CD4-positive, alpha-beta T cell treated with Interleukin-4 for 1 hour (primary cell): ENCODE measurements at regions not wholly inside any gene's neighbourhood (a gene's known extent, or its start where the extent isn't known, plus 50 kb on each side); places are given as distances from the start of the nearest gene placed in this dataset.
"Not testable (repeated sequence)": the region's sequence is repeated elsewhere in the genome, so short reads cannot be mapped to it uniquely, and the experiment has no call there.

Source experiments
- DNase-seq, 2 donors: peaks; one replicate each; pipeline ENCODE4 v3.0.0-alpha.2; 2020 to 2022

DNA sequence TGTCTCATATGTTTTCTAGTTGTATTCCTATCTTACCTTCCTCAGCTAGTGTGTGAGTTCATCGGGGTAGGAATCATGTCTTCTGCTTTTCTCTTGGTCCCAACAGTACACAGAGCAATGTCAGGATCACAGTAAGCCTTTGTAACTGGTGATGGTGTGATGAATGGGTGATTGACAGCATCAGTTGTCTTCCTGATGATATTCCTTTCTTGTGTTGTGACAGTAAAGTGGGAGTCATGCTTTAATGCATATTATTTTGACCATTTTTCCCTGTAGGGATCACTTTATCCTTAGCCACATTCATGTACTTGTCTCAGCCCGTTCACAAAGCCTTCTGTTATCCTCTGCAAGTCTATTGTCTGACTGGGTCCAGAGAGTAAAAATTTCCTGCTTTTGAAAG, 501.7 kb downstream of the UTRN start:
- no peak for DNase-seq

DNA sequence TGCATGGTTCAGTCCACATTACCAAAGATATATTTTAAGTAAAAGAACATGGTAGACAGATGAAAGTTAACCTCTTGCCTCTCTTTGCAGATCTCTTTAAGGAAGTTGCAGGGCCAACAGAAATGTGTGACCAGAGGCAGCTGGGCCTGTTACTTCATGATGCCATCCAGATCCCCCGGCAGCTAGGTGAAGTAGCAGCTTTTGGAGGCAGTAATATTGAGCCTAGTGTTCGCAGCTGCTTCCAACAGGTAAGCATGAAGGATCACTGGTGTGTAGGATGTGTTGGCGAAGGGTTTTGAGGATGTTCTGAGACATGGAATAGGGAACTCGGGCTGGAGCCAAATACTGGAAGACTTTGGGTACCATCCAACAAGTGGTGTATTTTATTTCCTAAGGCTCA, 508.6 kb downstream of the UTRN start:
- no peak for DNase-seq

- not testable (repeated sequence) for DNase-seq
Measured at GRCh38 chr6:144795022-144795421, 509.9 kb downstream of the UTRN start.

- no peak for DNase-seq
Measured at GRCh38 chr6:144796070-144796469, 510.9 kb downstream of the UTRN start.

DNA sequence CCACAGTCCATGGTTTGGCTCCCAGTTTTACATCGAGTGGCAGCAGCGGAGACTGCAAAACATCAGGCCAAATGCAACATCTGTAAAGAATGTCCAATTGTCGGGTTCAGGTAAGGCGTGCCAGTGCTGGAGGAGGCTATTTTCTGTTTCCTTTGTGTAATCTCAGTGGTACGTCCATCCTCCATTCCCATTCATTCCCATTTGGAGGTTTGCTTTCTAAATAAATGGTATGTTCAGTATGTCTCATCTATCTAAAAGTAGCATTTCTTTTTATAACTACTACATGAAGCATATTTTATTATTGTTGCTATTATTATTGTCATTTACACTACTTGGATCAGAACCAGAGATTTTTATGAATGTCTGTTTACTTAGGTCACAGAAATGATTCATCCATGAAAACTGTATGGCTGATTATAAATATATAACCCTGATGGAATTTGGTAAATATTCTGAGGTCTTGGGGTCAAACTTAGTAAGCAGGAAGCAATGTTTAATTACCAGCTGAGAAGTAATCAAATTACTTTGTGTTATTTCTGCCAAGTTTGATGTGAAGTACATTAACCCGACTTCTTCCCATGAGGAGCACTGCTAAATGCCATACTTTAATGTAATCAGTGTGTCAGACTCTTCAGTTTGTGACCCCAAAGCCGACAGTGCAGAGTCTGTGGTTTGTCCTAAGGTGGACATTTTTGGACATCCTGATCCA, 512.9 kb downstream of the UTRN start:
- DNase-seq, result no peak

- DNase-seq, result no peak
Measured at GRCh38 chr6:144804246-144804790, 519.2 kb downstream of the UTRN start.

DNA sequence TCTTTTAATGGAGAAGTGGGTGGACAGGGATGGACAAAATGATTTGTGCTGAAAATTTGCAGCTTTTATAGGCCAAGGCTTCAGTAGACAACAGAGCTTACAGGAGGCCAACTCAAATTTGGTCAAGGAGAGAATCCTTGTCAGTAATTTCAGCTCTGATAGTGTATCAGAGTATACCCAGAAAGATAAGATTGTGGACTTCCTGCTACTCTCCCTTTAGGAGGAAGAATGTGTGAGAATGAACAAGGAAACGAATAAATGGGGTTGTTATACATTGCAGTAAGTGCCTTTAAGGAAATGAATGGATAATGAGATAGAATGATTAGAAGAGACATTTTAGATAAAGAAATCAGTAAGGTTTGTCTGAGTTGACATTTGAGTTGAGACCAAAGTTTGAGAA, 519.9 kb downstream of the UTRN start:
- no peak for DNase-seq

DNA sequence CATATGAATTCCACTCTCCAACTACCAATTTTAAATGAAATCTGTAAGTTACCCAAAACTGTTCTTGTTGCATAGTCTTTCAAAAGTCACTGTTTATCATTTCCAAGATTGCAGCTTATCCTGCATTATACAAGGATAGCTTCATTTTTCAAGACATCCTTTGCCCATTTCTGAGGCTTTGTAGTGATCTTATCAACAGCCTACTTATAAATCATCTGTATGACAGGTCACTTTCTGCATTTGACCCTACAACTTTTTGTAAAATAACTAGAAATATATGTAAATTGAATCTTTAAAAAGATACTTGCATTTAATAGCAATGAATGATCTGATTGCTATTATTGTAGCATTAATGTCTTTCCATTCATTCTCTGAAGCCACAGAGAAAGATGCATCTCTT, 521.1 kb downstream of the UTRN start:
- DNase-seq, result no peak

DNA sequence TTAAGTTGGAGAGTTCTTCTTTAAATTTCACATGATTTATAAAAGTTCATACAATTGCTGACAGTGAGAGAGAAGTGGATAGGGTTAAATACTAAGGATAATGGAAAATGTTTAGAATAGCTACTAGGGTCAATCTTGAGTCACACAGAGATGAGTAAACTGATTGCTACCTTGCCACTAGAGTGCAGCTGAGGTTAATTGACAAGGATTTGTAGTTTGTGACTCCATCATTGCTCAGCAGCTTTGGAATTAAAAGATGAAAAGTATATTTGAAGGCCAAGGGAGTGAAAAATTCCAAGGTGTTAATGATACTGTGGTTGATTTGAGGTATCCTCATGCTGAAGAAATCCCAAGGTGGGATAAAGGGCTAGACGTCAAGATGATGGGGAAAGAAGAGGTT, 524.0 kb downstream of the UTRN start:
- DNase-seq, result no peak

DNA sequence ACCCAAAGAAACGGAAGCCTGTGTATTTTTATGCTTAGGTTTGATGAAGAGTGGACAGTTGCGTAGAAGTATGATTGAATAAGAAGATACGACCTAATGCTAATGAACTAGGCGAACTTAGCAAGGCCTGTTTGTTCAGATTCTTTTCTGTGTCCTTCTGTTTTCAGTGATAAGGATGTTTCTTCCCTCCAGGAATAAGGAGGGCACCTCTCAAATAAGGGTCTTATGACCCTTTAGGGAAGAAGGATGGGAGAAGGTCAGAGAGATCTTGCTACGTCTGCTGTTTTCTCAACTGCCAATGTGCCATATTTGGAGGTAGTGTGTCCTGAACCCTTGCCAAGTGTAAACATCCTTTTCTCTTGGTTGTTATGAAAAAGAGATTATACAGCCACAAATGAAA, 524.8 kb downstream of the UTRN start:
- DNase-seq, result no peak

- no peak for DNase-seq
Measured at GRCh38 chr6:144811140-144811539, 526.0 kb downstream of the UTRN start.

GRCh38 chr6:144816936-144817335, 531.8 kb downstream of the UTRN start:
- DNase-seq, result no peak

- no peak for DNase-seq
Measured at GRCh38 chr6:144820270-144820669, 535.1 kb downstream of the UTRN start.

GRCh38 chr6:144823131-144823530, 538.0 kb downstream of the UTRN start:
- no peak for DNase-seq

- no peak for DNase-seq
Measured at GRCh38 chr6:144824018-144824417, 538.9 kb downstream of the UTRN start.

GRCh38 chr6:144834426-144835038, 549.4 kb downstream of the UTRN start:
- DNase-seq, result no peak

DNA sequence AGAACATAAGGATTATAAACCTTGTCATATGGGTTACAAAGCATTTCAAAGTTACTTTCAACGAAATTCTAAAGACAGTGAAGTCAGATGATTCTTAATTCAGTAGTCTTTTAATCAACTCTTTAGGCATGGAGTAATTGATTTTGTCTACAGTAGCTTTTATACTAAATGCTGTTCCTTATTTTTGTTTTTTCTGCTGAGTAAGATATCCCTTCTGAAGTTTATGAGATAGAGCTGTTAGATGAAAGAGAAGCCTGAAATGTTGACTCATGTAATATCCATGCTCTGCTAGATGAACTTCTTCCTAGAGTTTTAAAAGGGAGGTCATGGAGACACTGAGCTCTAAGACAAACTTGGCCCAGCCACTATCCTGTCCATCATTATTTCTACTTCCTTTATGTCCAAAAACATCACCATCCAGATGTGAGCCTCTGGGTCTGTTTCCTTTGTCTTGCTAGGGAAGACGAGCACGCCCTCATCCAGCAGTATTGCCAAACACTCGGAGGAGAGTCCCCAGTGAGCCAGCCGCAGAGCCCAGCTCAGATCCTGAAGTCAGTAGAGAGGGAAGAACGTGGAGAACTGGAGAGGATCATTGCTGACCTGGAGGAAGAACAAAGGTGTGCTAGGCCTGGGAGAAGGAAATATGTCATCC, 550.3 kb downstream of the UTRN start:
- no peak for DNase-seq

DNA sequence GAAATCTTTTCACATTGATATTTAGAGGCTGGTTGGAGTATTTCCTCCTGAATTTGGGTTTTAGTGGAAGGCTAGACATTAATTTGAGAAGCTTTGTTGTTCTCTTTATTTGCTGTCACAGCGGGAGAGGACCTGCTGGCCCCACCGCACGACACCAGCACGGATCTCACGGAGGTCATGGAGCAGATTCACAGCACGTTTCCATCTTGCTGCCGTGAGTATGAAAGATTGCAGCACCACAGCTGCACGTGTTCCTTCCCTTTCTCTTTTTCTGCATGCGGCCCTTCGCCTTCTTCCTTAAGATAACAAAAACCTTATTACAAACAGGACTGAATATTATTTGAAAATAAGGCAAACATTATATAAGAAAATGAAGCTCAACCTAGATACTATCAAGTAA, 555.5 kb downstream of the UTRN start:
- no peak for DNase-seq

GRCh38 chr6:144843701-144844100, 558.6 kb downstream of the UTRN start:
- no peak for DNase-seq

DNA sequence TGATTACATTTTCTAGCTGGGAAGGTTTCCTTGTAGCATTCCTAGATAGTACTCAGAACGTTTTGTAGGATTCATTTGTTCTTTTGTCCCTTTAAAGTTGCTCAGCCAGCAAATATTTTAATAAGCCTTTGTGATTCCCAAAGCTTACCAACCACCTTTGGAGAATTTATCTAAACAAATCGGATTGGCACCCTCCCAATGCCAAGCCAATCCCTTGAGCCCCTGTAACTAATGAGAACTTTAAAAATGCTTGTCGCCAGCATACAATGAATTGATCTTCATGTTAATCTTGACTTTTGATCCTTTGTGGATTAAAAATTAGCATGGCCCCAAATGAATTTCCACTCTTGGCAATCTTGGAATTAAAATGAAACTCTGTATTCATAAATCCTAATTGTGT, 559.5 kb downstream of the UTRN start:
- no peak for DNase-seq

DNA sequence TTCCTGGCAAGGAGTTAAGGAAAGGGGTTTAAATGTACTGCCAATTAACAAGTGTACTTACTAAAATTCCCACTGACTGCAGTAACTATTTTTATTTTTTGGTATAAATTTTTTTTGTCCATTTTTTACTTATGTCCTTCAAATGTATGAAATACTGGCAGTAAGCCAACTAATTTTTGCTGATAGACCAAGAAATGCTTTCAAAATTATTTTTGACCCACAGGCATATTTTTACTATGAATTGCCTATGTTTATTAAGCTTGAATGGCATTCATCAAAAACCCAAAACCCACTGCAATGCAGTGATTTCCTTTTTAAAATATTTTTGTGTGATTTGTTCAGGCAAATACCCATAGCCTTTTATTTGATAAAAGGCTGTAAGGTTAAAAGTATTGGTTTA, 560.1 kb downstream of the UTRN start:
- no peak for DNase-seq

DNA sequence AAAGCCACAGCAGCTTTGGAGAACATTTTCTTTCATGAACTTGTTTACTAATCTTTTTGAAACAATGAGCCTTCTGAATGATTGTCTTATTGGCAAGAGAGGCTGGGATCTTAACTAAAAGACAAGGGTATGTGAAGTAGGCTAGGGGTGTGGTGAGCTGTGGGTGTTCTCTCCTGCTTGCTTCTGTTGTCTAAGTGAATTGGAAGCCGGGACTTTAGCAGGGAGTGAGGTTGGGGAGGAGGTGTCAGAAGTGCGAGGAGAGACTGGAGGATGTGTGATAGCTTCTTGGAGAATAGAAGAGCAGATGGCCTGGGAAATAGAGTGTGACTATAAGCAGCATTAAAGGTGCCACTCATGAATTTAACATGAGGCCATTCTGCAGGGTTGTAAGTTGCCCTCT, 562.8 kb downstream of the UTRN start:
- no peak for DNase-seq

DNA sequence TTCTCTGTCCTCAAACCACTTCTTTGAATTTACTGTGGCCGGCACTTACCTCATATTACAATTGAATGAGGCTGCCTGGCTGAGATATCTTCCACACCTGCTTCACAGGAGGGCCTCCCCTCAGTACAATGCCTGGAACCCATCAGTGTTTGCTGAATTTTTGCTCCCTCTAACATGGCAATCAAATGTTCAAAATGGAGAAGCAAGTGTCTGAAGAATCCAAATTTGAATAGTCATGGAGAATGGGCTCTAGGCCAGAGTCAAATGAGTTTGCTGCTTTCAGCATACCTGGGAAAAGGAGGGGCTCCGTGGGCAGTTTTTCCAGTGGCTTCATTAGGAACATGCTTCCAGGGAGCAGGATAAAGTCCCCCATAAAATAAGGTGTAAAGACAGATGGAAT, 564.8 kb downstream of the UTRN start:
- DNase-seq, result no peak

GRCh38 chr6:144853603-144854002, 568.5 kb downstream of the UTRN start:
- DNase-seq, result no peak
